ENCODE measurements at regions not wholly inside any gene's neighbourhood (a gene's known extent, or its start where the extent isn't known, plus 50 kb on each side); places are given as distances from the start of the nearest gene placed in this dataset.

DNA sequence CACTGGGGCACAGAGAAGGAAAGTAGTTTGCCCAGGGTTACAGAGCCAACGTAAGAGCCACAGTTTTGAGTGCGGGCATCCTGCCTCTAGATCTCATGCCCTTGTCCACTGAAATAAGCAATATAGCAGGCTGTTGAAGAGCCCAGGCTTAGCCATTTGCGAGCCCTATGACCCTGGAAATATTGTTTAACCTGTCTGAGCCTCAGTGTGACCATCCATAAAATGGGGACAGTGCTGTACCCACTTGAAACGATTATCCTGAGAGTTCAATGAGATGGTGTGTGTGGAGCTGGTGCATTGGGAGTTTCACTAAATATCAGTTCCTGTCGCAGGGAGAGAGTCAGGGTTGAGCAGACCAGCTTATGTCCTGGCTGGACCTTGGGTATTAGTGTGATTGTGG lies 173.1 kb upstream of the KCNG1 start:
- Histone ChIP-seq H3K36me3 (ENCODE audit: insufficient read depth, low read length) (no peaks in the 10 kb centered on the region), H4K20me1 (ENCODE audit: insufficient read depth, low read length) (no peaks in the 10 kb centered on the region), H3K9me3 (ENCODE audit: low read depth, low read length) (no peaks in the 10 kb centered on the region), H3K4me1 (ENCODE audit: insufficient read depth, low read length) (peaks cover 20% of the 10 kb centered on the region), H3K79me2 (ENCODE audit: insufficient read depth, low read length) (no peaks in the 10 kb centered on the region), H3K27ac (ENCODE audit: low read depth, low read length) (no peak overlapping the region), H2AFZ (ENCODE audit: low read length) (no peak overlapping the region), H3K4me2 (ENCODE audit: insufficient read depth, low read length) (peak overlapping the region; percentile 17), H3K27me3 (ENCODE audit: insufficient read depth, low read length) (no peaks in the 10 kb centered on the region), H3K4me3 (ENCODE audit: insufficient read depth, low read length) (no peak overlapping the region)
- DNase-seq (ENCODE audit: insufficient read length, low spot score, missing footprints) = no peak
- no peak for TF ChIP-seq CTCF (IDR thresholded peaks at IDR 0.05; ENCODE audit: extremely low read depth, low read depth, low read length)

GRCh38 chr20:51195419-51195901 lies 172.6 kb upstream of the KCNG1 start:
- Histone ChIP-seq H2AFZ (ENCODE audit: low read length) (no peak overlapping the region), H3K27me3 (ENCODE audit: insufficient read depth, low read length) (no peaks in the 10 kb centered on the region), H3K4me3 (ENCODE audit: insufficient read depth, low read length) (no peak overlapping the region), H3K36me3 (ENCODE audit: insufficient read depth, low read length) (no peaks in the 10 kb centered on the region), H3K79me2 (ENCODE audit: insufficient read depth, low read length) (no peaks in the 10 kb centered on the region), H4K20me1 (ENCODE audit: insufficient read depth, low read length) (no peaks in the 10 kb centered on the region), H3K4me1 (ENCODE audit: insufficient read depth, low read length) (peaks cover 23% of the 10 kb centered on the region), H3K9me3 (ENCODE audit: low read depth, low read length) (no peaks in the 10 kb centered on the region), H3K27ac (ENCODE audit: low read depth, low read length) (no peak overlapping the region), H3K4me2 (ENCODE audit: insufficient read depth, low read length) (peak overlapping the region; percentile 17)
- no peak for TF ChIP-seq CTCF (IDR thresholded peaks at IDR 0.05; ENCODE audit: extremely low read depth, low read depth, low read length)
- DNase-seq (ENCODE audit: insufficient read length, low spot score, missing footprints) = no peak

- Histone ChIP-seq H3K79me2 (ENCODE audit: insufficient read depth, low read length) (no peaks in the 10 kb centered on the region), H2AFZ (ENCODE audit: low read length) (peak overlapping the region; percentile 69), H3K4me1 (ENCODE audit: insufficient read depth, low read length) (peaks cover 26% of the 10 kb centered on the region), H3K27me3 (ENCODE audit: insufficient read depth, low read length) (no peaks in the 10 kb centered on the region), H3K36me3 (ENCODE audit: insufficient read depth, low read length) (no peaks in the 10 kb centered on the region), H3K4me3 (ENCODE audit: insufficient read depth, low read length) (no peak overlapping the region), H3K4me2 (ENCODE audit: insufficient read depth, low read length) (peak overlapping the region; percentile 34), H3K27ac (ENCODE audit: low read depth, low read length) (no peak overlapping the region), H4K20me1 (ENCODE audit: insufficient read depth, low read length) (no peaks in the 10 kb centered on the region), H3K9me3 (ENCODE audit: low read depth, low read length) (no peaks in the 10 kb centered on the region)
- TF ChIP-seq CTCF (IDR thresholded peaks at IDR 0.05; ENCODE audit: extremely low read depth, low read depth, low read length) = no peak
- no peak for DNase-seq (ENCODE audit: insufficient read length, low spot score, missing footprints)
Measured at GRCh38 chr20:51193066-51193772, 170.3 kb upstream of the KCNG1 start.

GRCh38 chr20:51190783-51191180 lies 167.9 kb upstream of the KCNG1 start:
- no peaks in the 10 kb centered on the region for H3K27me3 ChIP-seq (ENCODE audit: insufficient read depth, low read length)
- H2AFZ ChIP-seq (ENCODE audit: low read length) = peak overlapping the region; percentile 63
- no peak overlapping the region for H3K27ac ChIP-seq (ENCODE audit: low read depth, low read length)
- no peaks in the 10 kb centered on the region for H3K79me2 ChIP-seq (ENCODE audit: insufficient read depth, low read length)
- TF ChIP-seq CTCF (IDR thresholded peaks at IDR 0.05; ENCODE audit: extremely low read depth, low read depth, low read length) = no peak
- H3K4me2 ChIP-seq (ENCODE audit: insufficient read depth, low read length) = peak overlapping the region; percentile 43
- DNase-seq (ENCODE audit: insufficient read length, low spot score, missing footprints) = no peak
- no peak overlapping the region for H3K4me3 ChIP-seq (ENCODE audit: insufficient read depth, low read length)
- no peaks in the 10 kb centered on the region for H4K20me1 ChIP-seq (ENCODE audit: insufficient read depth, low read length)
- H3K9me3 ChIP-seq (ENCODE audit: low read depth, low read length) = no peaks in the 10 kb centered on the region
- peaks cover 16% of the 10 kb centered on the region for H3K4me1 ChIP-seq (ENCODE audit: insufficient read depth, low read length)
- no peaks in the 10 kb centered on the region for H3K36me3 ChIP-seq (ENCODE audit: insufficient read depth, low read length)

All from osteoblast (primary cell).